Gastroesophageal sphincter (tissue), 4 donors: ENCODE measurements at regions not wholly inside any gene's neighbourhood (a gene's known extent, or its start where the extent isn't known, plus 50 kb on each side); places are given as distances from the start of the nearest gene placed in this dataset.

Source experiments
- ATAC-seq: fragments of 150-250 bp; one replicate; pipeline ENCODE4 v1.9.1; 2016; ENCODE audit warnings: mild to moderate bottlenecking, moderate library complexity
- H3K27ac ChIP-seq, 4 donors: fragments of 200-600 bp; sonication (generic) in 3 of 4; 1 replicate in 3 of 4; 2 replicates in 1 of 4; pipeline ENCODE4 v1.5.1; 2016 to 2019
- H3K27me3 ChIP-seq: fragments of 200-600 bp; sonication (generic); one replicate; pipeline ENCODE4 v1.5.1; 2019
- H3K36me3 ChIP-seq, 2 donors: fragments of 200-600 bp; sonication (generic); one replicate each; pipeline ENCODE4 v1.5.1; 2019; ENCODE audit warnings: control low read depth in 1 of 2
- H3K4me1 ChIP-seq, 3 donors: fragments of 200-600 bp; sonication (generic); 1 replicate in 2 of 3; 2 replicates in 1 of 3; pipeline ENCODE4 v1.5.1; 2016 to 2019; ENCODE audit warnings: control low read depth in 2 of 3
- H3K4me3 ChIP-seq, 2 donors: fragments of 200-600 bp; sonication (generic); one replicate each; pipeline ENCODE4 v1.5.1; 2019; ENCODE audit warnings: mild to moderate bottlenecking in 1 of 2, moderate library complexity in 1 of 2
- H3K9me3 ChIP-seq, 3 donors: fragments of 200-600 bp; sonication (generic); one replicate each; pipeline ENCODE4 v1.5.1; 2017 to 2019; ENCODE audit warnings: control low read depth in 2 of 3
- CTCF ChIP-seq, 4 experiments: fragments of 200-600 bp in 2 of 4; fragments of 450-650 bp in 2 of 4; sonication (generic) in 1 of 4; IDR thresholded peaks; one replicate each; pipeline ENCODE4 v1.5.1; 2017 to 2019; ENCODE audit warnings: antibody characterized with exemption in 4 of 4, mild to moderate bottlenecking in 2 of 4, moderate library complexity in 2 of 4
- EP300 ChIP-seq: sonication (generic); formaldehyde crosslinking; IDR thresholded peaks from one replicate; pipeline ENCODE4 v1.6.1; 2017; ENCODE audit warnings: antibody characterized with exemption, mild to moderate bottlenecking
- POLR2A ChIP-seq, 2 donors: fragments of 450-650 bp; IDR thresholded peaks; one replicate each; pipeline ENCODE4 v1.6.1; 2017; ENCODE audit warnings: antibody characterized with exemption in 2 of 2, mild to moderate bottlenecking in 2 of 2, moderate library complexity in 1 of 2
- POLR2AphosphoS5 ChIP-seq: sonication (generic); formaldehyde crosslinking; IDR thresholded peaks from one replicate; pipeline ENCODE4 v1.6.1; 2017; ENCODE audit warnings: antibody characterized with exemption
- WGBS, 2 donors: methylation state at CpG; one replicate each; pipeline ENCODE4 v1.1.5; 2018; ENCODE audit warnings: low coverage in 1 of 2; 5-methylcytosine and 5-hydroxymethylcytosine counted together

GRCh38 chr3:181909241-181909640, 197.5 kb downstream of the SOX2 start:
- H3K9me3 ChIP-seq, result no peaks in the 10 kb centered on the region
- H3K36me3 ChIP-seq, result no peaks in the 10 kb centered on the region
- ATAC-seq, result no peak
- 75 to 89% methylated on average over 2 of the region's 2 CpGs for WGBS, 2 donors
- no peaks in the 10 kb centered on the region for H3K4me1 ChIP-seq
- no peak overlapping the region for H3K4me3 ChIP-seq
- H3K27me3 ChIP-seq, result no peaks in the 10 kb centered on the region
- H3K27ac ChIP-seq, result no peak overlapping the region
- TF ChIP-seq POLR2AphosphoS5 (no peak), CTCF (IDR thresholded peaks at IDR 0.05) (no peak), EP300 (no peak), POLR2A (IDR thresholded peaks at IDR 0.05) (no peak)

- Histone ChIP-seq H3K36me3 (no peaks in the 10 kb centered on the region), H3K4me3 (no peak overlapping the region), H3K4me1 (no peaks in the 10 kb centered on the region), H3K9me3 (no peaks in the 10 kb centered on the region), H3K27me3 (no peaks in the 10 kb centered on the region), H3K27ac (no peak overlapping the region)
- TF ChIP-seq POLR2AphosphoS5, result no peak
- TF ChIP-seq EP300, result no peak
- no peak for TF ChIP-seq POLR2A (IDR thresholded peaks at IDR 0.05)
- TF ChIP-seq CTCF (IDR thresholded peaks at IDR 0.05), result no peak
- ATAC-seq, result no peak
- 65 to 67% methylated on average over 4 of the region's 4 CpGs for WGBS, 2 donors
Measured at GRCh38 chr3:181912384-181912783, 200.7 kb downstream of the SOX2 start.

- no peaks in the 10 kb centered on the region for H3K27me3 ChIP-seq
- ATAC-seq, result no peak
- H3K4me1 ChIP-seq, result no peaks in the 10 kb centered on the region
- H3K27ac ChIP-seq, result no peak overlapping the region
- WGBS, 2 donors, result 60 to 68% methylated on average over 2 of the region's 2 CpGs
- H3K9me3 ChIP-seq, result no peaks in the 10 kb centered on the region
- no peaks in the 10 kb centered on the region for H3K36me3 ChIP-seq
- no peak for TF ChIP-seq EP300
- TF ChIP-seq POLR2A (IDR thresholded peaks at IDR 0.05), result no peak
- TF ChIP-seq CTCF (IDR thresholded peaks at IDR 0.05), result no peak
- no peak for TF ChIP-seq POLR2AphosphoS5
- H3K4me3 ChIP-seq, result no peak overlapping the region
Measured at GRCh38 chr3:181913254-181913653, 201.5 kb downstream of the SOX2 start.

DNA sequence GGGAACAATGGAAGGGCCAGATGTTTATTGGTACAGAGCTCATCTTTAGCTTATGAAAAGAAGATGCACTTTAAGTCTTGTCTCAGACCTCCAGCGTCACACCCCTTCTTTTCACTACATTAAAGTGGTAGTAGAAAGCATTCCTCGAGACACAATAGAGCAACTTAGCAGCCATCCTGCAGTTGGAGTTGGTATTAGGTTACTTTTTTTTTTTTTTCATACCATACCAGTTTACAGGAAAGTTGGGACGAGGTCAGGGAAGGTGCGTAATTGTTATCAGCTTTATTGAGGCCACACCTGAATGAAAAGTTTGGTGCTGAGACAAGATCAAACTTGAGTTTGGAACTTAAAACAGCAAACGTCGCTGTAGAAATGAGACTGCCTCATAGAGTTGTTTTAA, 203.8 kb downstream of the SOX2 start:
- 59 to 61% methylated on average over 6 of the region's 6 CpGs for WGBS, 2 donors
- H3K9me3 ChIP-seq, result no peaks in the 10 kb centered on the region

DNA sequence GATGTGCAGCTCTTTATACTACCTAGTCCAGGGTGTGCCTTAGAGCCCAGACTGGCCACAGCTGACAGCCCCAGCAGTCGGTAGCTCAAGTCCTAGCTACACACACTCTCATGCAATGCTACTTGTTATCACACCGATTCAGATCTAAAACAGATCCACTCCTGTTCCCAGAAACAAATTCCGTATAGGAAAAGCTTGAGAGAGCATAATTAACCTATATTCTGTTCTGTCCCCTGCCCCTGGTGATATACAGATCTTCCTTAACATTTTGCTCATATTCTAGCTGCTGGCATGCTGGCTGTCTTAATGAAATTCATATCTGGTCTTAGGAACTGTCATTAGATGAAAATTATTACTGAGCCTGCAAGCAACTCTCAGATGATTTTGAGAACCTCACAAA, 204.3 kb downstream of the SOX2 start:
- Histone ChIP-seq H3K27me3 (no peaks in the 10 kb centered on the region), H3K4me1 (no peaks in the 10 kb centered on the region), H3K9me3 (no peaks in the 10 kb centered on the region), H3K27ac (no peak overlapping the region), H3K4me3 (no peak overlapping the region), H3K36me3 (no peaks in the 10 kb centered on the region)
- WGBS, 2 donors, result 45 to 53% methylated on average over 3 of the region's 3 CpGs
- TF ChIP-seq POLR2A (IDR thresholded peaks at IDR 0.05) (no peak), CTCF (IDR thresholded peaks at IDR 0.05) (no peak), POLR2AphosphoS5 (no peak), EP300 (no peak)
- no peak for ATAC-seq

More for the DNA sequence above, 203.8 kb downstream of the SOX2 start:
- H3K36me3 ChIP-seq, result no peaks in the 10 kb centered on the region
- no peak for TF ChIP-seq POLR2A (IDR thresholded peaks at IDR 0.05)
- H3K27me3 ChIP-seq, result no peaks in the 10 kb centered on the region
- H3K4me1 ChIP-seq, result no peaks in the 10 kb centered on the region
- ATAC-seq, result no peak
- no peak overlapping the region for H3K4me3 ChIP-seq
- no peak overlapping the region for H3K27ac ChIP-seq
